Spinal cord (tissue), 9 donors: ENCODE measurements at regions not wholly inside any gene's neighbourhood (a gene's known extent, or its start where the extent isn't known, plus 50 kb on each side); places are given as distances from the start of the nearest gene placed in this dataset.

ENCODE experiments used
- DNase-seq, 6 donors: peaks; one replicate each; pipeline versions ENCODE4 v3.0.0 to v3.0.0-alpha.2; 2013 to 2015; ENCODE audit warnings: low spot score in 6 of 6, low read depth in 4 of 6
- H3K27ac ChIP-seq: one replicate; pipeline ENCODE4 v1.5.1; 2013; ENCODE audit warnings: low read depth, low read length, control low read depth
- H3K27me3 ChIP-seq: one replicate; pipeline ENCODE4 v1.6.1; 2013; ENCODE audit warnings: low read length; ENCODE audit not compliant: control insufficient read depth, insufficient read depth
- H3K36me3 ChIP-seq: one replicate; pipeline ENCODE4 v1.6.1; 2013; ENCODE audit warnings: low read length; ENCODE audit not compliant: control insufficient read depth, insufficient read depth
- H3K4me1 ChIP-seq: one replicate; pipeline ENCODE4 v1.6.1; 2013; ENCODE audit warnings: low read length; ENCODE audit not compliant: control insufficient read depth, insufficient read depth
- H3K4me3 ChIP-seq: one replicate; pipeline ENCODE4 v1.5.1; 2013; ENCODE audit warnings: low read depth, low read length, control low read depth
- H3K9me3 ChIP-seq: one replicate; pipeline ENCODE4 v1.6.1; 2013; ENCODE audit warnings: low read length; ENCODE audit not compliant: control insufficient read depth, insufficient read depth
- WGBS: methylation state at CpG from one replicate; pipeline ENCODE4 v1.1.5; 2013; ENCODE audit warnings: missing lambda C conversion rate; ENCODE audit not compliant: insufficient coverage; 5-methylcytosine and 5-hydroxymethylcytosine counted together
- donor health status: healthy.

DNA sequence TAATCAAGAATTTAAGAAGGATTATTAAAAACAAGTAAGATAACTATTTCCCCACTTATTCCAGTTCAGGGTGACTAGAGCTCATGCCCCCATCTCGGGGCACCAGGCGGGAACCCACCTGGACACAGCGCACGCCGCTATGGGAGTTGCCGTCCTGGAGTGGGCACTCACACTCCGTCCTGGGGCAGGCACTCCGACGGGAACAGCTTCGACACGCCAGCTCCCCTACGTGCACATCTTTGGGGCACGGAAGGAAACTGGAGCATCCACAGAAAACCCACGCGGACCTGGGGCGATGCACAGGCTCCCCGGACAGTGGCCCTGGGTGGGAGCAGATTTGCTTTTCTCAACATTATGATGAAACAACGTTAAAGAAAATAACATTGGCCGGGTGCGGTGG lies 52.0 kb upstream of the GATA5 start:
- Histone ChIP-seq H3K4me1 (peaks cover 17% of the 10 kb centered on the region), H3K4me3 (no peak overlapping the region), H3K27me3 (no peaks in the 10 kb centered on the region), H3K27ac (no peak overlapping the region), H3K9me3 (peaks cover 1% of the 10 kb centered on the region), H3K36me3 (no peaks in the 10 kb centered on the region)
- no peak for DNase-seq
- WGBS = 96% methylated on average over 20 of the region's 20 CpGs

DNA sequence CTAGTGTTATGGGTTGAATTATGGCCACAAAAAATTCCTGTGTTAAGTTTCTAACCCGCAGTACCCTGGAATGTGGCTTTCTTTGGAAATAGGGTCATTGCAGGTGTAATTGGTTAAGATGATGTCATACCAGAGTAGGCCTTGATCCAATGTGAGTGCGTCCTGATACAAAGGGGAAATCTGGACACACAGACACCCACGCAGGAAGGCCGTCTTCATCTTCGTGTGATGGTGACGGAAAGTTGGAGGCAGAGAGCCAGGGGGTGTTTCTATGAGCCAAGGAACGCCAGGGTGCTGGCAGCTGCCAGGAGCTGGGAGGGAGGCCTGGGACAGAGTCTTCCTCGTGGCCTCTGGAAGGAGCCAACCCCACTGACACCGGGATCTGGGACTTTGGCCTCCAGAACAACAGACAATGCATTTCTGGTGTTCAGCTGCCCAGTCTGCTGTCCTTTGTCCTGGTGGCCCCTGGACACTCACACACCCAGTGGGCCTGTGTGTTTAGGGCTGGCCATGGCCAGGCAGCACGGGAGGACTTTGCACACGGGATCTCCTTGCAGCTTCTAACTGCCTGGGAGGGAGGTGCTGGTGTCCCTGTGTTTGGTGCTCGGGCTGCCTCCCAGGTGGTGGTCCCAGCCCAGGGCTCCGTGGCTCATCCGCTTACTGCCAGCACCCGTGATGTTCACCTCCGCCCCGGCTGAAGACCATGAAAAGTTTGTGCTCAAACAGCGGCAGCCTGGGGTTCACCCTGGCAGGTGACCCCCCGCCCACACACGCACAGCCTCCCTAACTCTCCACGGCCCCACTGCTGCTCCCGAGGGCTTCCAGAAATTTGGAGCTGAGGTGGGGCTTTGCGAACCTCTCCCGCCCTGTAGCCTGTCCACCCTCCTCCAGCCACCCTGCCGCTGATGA lies 53.4 kb upstream of the GATA5 start:
- H3K27ac ChIP-seq = no peak overlapping the region
- WGBS = 72% methylated on average over 25 of the region's 25 CpGs

DNA sequence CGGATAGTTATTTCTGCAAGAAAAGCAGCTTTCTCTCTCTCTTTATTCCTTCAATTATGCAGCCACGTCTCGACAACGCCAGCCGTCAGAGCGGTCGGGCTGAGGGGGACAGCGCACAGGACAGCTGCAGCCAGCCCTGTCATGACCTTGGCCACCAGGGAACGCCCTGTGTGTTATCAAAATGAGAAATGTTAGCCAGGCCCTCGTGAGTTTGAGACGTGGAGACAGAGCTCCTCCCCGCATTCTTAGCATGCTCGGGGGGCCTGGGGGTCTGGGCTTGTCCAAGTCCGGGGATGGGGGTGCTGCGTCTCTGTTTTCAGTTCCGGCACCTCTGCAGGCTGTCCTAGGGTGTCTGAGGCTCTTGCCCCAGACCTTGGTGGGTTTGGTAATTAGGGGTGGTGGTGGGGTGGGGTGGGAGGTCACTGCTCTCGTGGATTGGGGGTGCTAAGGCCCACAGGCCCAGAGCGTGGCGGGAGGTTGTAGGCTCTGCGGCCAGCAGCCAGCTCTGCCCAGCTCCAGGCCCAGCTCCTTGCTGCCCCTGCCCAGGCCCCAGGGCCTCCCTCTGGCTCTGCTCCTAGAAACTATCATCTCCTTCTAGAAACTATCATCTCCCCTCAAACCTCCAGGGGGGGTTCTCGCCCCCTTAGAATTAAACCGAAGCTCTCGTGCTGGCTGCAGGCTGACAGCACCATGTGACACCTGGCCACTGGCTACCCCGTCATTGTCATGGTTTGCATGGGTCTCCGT lies 54.3 kb upstream of the GATA5 start:
- no peaks in the 10 kb centered on the region for H3K27me3 ChIP-seq
- no peak overlapping the region for H3K4me3 ChIP-seq
- H3K9me3 ChIP-seq = peaks cover 1% of the 10 kb centered on the region
- H3K4me1 ChIP-seq = peaks cover under 1% of the 10 kb centered on the region
- H3K27ac ChIP-seq = no peak overlapping the region
- no peak for DNase-seq
- H3K36me3 ChIP-seq = no peaks in the 10 kb centered on the region
- WGBS = 52% methylated on average over 23 of the region's 25 CpGs

More for the DNA sequence above, 53.4 kb upstream of the GATA5 start:
- DNase-seq = no peak
- Histone ChIP-seq H3K27me3 (no peaks in the 10 kb centered on the region), H3K4me1 (peaks cover 9% of the 10 kb centered on the region), H3K4me3 (no peak overlapping the region), H3K36me3 (no peaks in the 10 kb centered on the region), H3K9me3 (peaks cover 1% of the 10 kb centered on the region)

DNA sequence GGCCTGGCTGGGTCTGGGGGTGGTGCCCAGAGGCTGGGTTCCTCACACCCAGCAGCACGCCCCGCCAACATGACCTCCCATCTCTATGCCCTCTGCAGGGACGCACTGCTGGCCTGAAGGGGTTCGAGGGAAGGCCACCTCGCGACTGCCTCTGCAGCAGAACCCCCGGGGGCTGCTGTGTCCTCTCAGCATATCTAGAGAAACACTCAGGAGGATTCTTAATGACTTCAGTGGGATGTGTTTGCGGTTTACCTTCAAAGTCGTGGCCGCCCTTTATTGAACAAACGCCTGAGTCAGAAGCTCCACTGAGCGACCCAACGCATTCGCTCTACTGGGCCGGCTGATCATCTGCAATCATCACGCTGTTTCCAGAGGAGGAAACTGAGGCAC lies 54.8 kb upstream of the GATA5 start:
- Histone ChIP-seq H3K27me3 (no peaks in the 10 kb centered on the region), H3K4me3 (no peak overlapping the region), H3K36me3 (no peaks in the 10 kb centered on the region), H3K27ac (no peak overlapping the region), H3K9me3 (peaks cover 1% of the 10 kb centered on the region), H3K4me1 (no peaks in the 10 kb centered on the region)
- 89% methylated on average over 13 of the region's 16 CpGs for WGBS
- no peak for DNase-seq

DNA sequence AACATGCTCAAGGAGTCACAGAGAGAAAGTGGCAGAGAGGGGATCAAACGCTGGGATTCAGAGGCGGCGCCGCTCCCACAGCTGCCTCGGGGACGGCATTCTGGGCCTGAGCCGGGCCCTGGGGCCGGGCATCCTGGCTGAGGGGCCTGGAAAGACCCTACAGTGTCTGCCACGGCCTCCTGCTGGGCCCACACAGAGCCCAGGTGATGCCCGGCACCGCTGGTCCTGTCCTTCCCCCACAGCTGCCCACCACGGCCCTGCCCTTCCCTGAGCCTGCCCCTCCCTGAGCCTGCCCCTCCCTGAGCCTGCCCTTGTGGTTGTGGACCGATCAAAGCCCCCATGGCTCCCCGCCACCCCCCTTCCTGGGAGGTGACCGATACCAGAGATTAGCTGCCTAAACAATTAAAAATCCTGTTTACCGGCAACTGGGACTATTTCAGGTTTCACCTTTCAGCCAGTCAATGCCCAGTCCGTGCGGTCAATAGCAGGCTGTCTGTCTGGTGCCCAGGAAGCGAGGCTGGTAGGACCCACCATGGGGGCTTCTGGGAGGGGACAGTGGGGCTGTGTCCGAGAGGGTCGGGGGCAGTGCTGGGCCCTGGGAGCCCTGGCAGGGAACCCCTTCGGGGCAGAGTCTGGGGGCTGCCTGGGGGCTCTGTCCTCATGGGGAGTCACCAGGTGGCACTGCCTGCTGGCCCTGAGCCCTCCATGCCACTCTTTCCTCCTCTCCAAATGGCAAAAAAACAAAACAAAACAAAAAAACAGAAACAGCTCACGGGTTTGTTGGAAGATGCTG lies 55.4 kb upstream of the GATA5 start:
- WGBS = 89% methylated on average over 23 of the region's 23 CpGs
- Histone ChIP-seq H3K27me3 (no peaks in the 10 kb centered on the region), H3K27ac (no peak overlapping the region), H3K4me1 (no peaks in the 10 kb centered on the region), H3K36me3 (no peaks in the 10 kb centered on the region), H3K4me3 (no peak overlapping the region), H3K9me3 (no peaks in the 10 kb centered on the region)
- no peak for DNase-seq

DNA sequence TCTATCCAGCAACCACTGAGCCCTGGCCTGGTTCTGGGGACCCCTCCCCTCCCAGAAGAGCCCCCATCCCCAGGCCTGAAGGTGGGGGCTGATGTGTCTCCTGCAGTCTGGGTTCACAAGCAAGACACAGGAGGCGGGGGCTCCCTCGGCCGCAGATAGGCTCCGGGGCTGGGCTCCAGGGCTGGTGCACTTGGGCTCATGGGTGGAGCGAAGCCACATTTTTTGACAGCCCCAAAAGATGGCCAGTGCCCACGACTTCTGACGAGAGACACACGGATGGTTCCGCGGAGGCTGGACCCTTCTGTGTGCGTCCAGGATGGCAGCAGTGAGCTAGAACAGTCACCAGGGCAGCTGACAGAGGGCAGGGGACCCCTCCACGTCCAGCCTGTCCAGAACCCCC lies 57.1 kb upstream of the GATA5 start:
- no peaks in the 10 kb centered on the region for H3K27me3 ChIP-seq
- peaks cover 7% of the 10 kb centered on the region for H3K4me1 ChIP-seq
- no peaks in the 10 kb centered on the region for H3K9me3 ChIP-seq
- 91% methylated on average over 12 of the region's 12 CpGs for WGBS
- H3K27ac ChIP-seq = no peak overlapping the region
- no peak for DNase-seq
- no peak overlapping the region for H3K4me3 ChIP-seq
- no peaks in the 10 kb centered on the region for H3K36me3 ChIP-seq

DNA sequence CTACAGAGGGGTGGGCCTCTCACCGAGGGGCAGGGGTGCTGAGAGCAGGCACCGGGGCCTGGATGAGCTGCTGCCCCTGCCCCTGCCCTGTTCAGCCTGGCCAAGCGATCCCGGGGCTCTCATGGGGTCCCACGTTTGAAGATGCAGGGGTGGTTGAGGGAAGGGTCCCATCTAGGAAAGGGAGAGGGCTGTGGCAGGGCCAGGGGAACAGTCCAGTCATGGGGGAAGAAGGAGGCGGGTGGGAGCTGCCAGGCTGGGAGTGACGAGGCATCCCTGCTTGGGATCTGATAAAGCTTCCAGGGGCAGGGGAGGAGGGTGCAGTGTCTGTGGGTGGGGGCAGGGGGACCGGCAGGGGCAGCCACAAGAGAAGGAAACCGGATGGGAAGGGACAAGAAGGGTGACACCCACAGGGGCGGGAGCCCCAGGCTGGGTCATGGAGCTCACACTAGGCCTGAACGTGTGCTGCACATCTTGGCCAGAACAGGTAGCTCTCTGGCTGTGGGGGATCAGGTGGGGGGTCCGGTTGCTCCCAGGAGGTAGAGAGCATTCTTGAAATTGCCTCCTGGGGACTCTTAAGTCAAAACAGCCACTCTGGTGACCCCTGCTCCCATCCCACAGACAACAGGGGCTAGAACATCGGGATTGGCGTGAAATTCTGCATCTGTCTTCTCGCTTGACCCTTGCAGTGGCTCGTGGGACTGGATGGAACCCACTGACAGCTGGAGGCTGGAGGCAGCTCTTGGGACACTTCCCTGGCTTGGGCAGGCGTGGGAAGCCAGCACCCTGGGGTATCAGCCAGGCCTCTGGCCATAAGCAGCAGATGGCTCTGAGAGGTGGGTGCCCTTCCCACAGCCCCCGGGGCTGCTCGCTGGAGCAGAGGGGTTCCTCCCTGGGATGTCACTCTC lies 58.0 kb upstream of the GATA5 start:
- Histone ChIP-seq H3K27me3 (no peaks in the 10 kb centered on the region), H3K4me3 (no peak overlapping the region), H3K9me3 (no peaks in the 10 kb centered on the region), H3K4me1 (peaks cover 14% of the 10 kb centered on the region), H3K27ac (no peak overlapping the region), H3K36me3 (no peaks in the 10 kb centered on the region)
- DNase-seq = no peak
- WGBS = 70% methylated on average over 17 of the region's 19 CpGs

DNA sequence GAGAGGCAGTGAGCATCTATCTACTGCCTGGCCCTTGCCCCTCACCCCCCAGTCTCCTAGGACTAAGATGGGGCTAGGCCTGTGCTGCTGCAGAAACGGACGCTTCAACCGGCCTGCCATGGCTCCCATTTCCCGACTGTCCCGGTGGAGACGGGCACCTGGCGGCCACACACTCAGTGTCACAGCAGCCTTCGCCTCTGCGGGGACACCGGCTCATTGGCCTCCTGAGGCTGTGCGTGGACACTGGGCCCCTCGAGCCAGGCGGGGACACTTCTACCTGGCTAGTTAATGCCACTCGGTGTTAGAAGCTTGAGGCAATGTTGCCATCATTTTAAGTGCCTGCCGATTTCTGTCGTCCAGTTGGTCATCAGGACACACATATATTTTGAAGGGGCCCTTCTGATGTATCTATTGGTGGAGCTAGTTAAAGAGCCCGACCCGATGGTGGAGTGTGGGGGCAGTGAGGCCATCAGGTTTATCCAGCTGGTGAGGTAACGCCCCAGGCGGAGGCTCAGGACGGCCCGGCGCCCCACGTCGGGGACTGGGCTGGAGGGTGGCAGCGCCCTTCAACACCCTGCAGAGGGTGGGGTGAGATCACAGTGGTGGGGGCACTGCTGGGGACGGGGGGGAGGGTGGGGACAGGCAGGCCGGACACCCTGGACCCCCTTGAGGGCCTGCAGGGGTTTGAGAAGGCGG lies 58.9 kb upstream of the GATA5 start:
- WGBS = 88% methylated on average over 23 of the region's 29 CpGs
- Histone ChIP-seq H3K9me3 (no peaks in the 10 kb centered on the region), H3K4me1 (peaks cover 21% of the 10 kb centered on the region), H3K4me3 (no peak overlapping the region), H3K27ac (no peak overlapping the region), H3K36me3 (no peaks in the 10 kb centered on the region), H3K27me3 (no peaks in the 10 kb centered on the region)
- DNase-seq = no peak
